ENCODE measurements at regions not wholly inside any gene's neighbourhood (a gene's known extent, or its start where the extent isn't known, plus 50 kb on each side); places are given as distances from the start of the nearest gene placed in this dataset.
"Not testable (repeated sequence)": the region's sequence is repeated elsewhere in the genome, so short reads cannot be mapped to it uniquely, and the experiment has no call there.

DNA sequence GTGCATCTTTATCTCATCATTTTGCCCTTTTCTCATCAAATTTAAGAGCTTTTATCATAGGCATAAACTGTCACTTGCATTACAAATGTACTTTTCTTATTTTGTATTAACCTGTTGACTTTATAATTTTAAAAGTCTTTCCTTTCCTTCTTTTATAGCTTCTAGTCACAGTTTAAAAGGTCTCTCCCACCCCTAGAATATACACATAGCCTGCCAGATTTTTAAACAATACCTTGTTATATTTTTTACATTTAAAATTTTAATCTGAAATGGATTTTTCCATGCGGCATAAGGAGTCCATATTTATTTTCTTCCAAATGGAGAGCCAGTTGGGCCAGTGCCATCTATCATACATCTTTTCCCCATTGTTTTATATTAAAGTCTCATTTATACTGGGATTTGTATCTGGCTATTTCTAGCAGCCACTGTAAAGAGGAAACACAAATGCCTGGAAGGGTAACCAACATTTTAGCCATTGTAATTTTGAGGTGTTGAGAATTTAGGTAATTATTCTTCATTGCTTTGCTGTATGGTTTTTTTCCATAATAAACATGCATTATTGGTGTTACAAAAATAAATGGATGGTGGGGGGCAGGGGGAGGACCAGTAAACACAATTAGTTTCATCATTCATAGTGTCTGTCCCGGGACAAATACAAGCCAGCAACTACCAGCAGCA is 92.8 kb downstream of the CCDC71L start:
- H3K4me3 ChIP-seq (ENCODE audit: low read depth, low read length) = no peak overlapping the region
- DNase-seq (ENCODE audit: low read depth) = no peak
- TF ChIP-seq CTCF (IDR thresholded peaks at IDR 0.05; ENCODE audit: insufficient read depth, low read depth, low read length, missing control alignments) = no peak

GRCh38 chr7:106567204-106568001 is 93.6 kb downstream of the CCDC71L start:
- H3K4me3 ChIP-seq (ENCODE audit: low read depth, low read length); DNase-seq (ENCODE audit: low read depth): not testable (repeated sequence)

GRCh38 chr7:106566672-106567071 is 94.3 kb downstream of the CCDC71L start:
- no peak for DNase-seq (ENCODE audit: low read depth)
- TF ChIP-seq CTCF (IDR thresholded peaks at IDR 0.05; ENCODE audit: insufficient read depth, low read depth, low read length, missing control alignments) = no peak
- H3K4me3 ChIP-seq (ENCODE audit: low read depth, low read length) = no peak overlapping the region

DNA sequence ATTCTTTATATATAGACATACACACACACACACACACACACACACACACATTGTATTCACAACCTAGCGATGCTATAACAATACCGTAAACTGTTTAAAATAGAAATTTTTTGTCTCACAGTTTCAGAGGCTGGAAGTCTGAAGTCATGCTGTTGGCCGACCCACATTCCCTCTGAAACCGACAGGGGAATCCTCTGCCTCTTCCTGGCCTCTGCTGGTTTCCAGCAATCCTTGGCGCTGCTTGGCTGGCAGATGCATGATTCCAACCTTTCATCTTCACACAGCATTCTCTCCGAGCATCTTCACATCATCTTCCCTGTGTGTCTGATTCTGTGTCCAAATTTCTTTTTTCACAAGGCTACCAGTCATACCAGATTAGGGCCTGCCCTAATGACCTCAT is 94.8 kb downstream of the CCDC71L start:
- no peak for DNase-seq (ENCODE audit: low read depth)
- H3K4me3 ChIP-seq (ENCODE audit: low read depth, low read length) = no peak overlapping the region
- TF ChIP-seq CTCF (IDR thresholded peaks at IDR 0.05; ENCODE audit: insufficient read depth, low read depth, low read length, missing control alignments) = no peak

DNA sequence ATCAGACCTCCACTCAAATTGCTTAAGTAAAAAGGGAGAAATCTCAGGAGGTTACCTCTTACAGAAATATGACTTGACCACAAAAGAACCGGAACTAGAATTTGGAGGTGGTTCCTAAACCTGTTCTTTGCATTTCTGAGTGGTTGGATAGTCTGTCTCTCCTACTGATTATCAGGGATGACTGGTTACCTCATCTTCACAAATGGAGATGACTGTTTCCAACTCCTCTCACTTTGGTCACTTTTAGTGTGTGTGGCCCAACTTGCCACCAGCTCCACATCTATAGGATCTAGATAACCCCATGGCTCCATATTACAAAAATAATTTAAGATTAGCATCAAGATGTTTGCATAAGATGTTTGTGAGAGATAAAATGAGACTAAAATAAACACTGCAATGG is 95.5 kb downstream of the CCDC71L start:
- TF ChIP-seq CTCF (IDR thresholded peaks at IDR 0.05; ENCODE audit: insufficient read depth, low read depth, low read length, missing control alignments) = no peak
- DNase-seq (ENCODE audit: low read depth) = no peak
- no peak overlapping the region for H3K4me3 ChIP-seq (ENCODE audit: low read depth, low read length)

DNA sequence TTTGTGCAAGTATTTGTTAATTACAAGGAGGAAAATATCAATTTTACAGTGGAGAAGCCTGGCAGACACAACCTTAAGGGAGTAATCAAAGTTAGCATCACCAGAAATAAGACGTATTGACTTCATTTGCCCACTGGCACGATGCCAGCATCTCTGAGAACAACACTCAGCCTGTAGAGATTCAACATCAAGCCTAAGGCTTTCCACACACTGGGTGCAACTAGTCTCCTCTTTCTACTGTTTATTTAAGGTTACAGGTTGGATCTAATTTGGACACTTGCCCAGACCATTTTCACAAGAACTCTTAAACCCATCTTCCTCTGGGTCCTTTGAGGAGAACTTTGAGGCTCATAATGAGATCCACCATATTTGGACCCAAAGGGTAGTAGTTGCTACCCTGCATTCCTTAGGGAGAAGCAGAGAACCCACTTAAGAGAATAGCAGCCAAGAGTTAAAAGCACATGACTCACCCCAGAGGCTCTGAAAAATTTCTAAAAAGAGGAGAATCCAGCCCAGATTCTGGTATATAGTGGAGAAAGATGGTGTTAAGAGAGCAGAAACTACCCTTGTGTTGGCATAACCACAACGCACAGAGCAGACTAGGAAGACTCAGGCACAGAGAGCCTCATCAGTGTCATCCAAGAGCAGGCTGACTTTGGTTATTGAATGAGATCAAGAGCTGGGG is 97.3 kb downstream of the CCDC71L start:
- DNase-seq (ENCODE audit: low read depth) = no peak
- TF ChIP-seq CTCF (IDR thresholded peaks at IDR 0.05; ENCODE audit: insufficient read depth, low read depth, low read length, missing control alignments) = no peak
- no peak overlapping the region for H3K4me3 ChIP-seq (ENCODE audit: low read depth, low read length)

GRCh38 chr7:106562711-106563366 is 98.1 kb downstream of the CCDC71L start:
- no peak for TF ChIP-seq CTCF (IDR thresholded peaks at IDR 0.05; ENCODE audit: insufficient read depth, low read depth, low read length, missing control alignments)
- no peak for DNase-seq (ENCODE audit: low read depth)
- no peak overlapping the region for H3K4me3 ChIP-seq (ENCODE audit: low read depth, low read length)

All from GM12865 (cell line).